OCI-LY1 (cell line): ENCODE measurements at regions not wholly inside any gene's neighbourhood (a gene's known extent, or its start where the extent isn't known, plus 50 kb on each side); places are given as distances from the start of the nearest gene placed in this dataset.

Experiments used
- EZH2 ChIP-seq: fragments of 200-600 bp; sonication (generic), shearing (Covaris generic); IDR thresholded peaks from 2 replicates; pipeline ENCODE4 v1.8.0; 2017; ENCODE audit warnings: borderline replicate concordance, mixed run types, mild to moderate bottlenecking, antibody characterized with exemption, low read length, moderate library complexity, mixed read lengths
- TF ChIP-seq, protein P1 (sequence below): fragments of 200-600 bp; sonication (generic), shearing (Covaris generic); IDR thresholded peaks from 2 replicates; pipeline ENCODE4 v1.5.1; 2017; ENCODE audit warnings: mild to moderate bottlenecking, antibody characterized with exemption, low read length, moderate library complexity, mixed read lengths

DNA sequence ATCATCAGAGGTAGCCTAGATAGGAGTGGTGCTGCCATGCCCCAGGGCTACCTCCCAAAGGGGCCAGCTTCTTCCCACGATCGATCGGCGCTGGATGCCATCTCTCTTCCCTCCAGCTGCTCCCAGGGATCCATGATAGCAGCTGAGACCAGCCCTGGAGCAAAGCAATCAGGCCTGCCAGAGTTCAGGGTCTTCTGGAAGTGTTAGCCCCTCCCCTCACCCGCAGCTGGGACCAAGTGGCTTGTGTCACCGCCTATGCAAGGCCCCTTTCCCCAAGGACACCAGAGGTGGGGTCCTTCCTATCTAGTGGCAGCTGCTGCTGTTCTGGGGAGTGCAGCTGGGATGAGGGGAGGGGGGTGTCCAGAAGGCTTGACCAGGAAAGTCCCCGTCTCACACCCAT lies 87.0 kb downstream of the IRF2BPL start:
- TF ChIP-seq, protein P1, sequence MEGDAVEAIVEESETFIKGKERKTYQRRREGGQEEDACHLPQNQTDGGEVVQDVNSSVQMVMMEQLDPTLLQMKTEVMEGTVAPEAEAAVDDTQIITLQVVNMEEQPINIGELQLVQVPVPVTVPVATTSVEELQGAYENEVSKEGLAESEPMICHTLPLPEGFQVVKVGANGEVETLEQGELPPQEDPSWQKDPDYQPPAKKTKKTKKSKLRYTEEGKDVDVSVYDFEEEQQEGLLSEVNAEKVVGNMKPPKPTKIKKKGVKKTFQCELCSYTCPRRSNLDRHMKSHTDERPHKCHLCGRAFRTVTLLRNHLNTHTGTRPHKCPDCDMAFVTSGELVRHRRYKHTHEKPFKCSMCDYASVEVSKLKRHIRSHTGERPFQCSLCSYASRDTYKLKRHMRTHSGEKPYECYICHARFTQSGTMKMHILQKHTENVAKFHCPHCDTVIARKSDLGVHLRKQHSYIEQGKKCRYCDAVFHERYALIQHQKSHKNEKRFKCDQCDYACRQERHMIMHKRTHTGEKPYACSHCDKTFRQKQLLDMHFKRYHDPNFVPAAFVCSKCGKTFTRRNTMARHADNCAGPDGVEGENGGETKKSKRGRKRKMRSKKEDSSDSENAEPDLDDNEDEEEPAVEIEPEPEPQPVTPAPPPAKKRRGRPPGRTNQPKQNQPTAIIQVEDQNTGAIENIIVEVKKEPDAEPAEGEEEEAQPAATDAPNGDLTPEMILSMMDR: no peak
- TF ChIP-seq EZH2: no peak
